Mammary epithelial cell (primary cell): ENCODE measurements at regions not wholly inside any gene's neighbourhood (a gene's known extent, or its start where the extent isn't known, plus 50 kb on each side); places are given as distances from the start of the nearest gene placed in this dataset.

Experiments
- CTCF ChIP-seq, 2 donors: IDR thresholded peaks in 1 of 2; conservative IDR thresholded peaks in 1 of 2; 2 replicates each; pipeline ENCODE4 v1.5.1; 2011 to 2012; ENCODE audit warnings: inconsistent platforms in 2 of 2, low read length in 2 of 2, mild to moderate bottlenecking in 2 of 2, control low read depth in 1 of 2, low read depth in 1 of 2; ENCODE audit not compliant: insufficient read depth in 1 of 2; ENCODE audit errors: extremely low read depth in 1 of 2
- EZH2 ChIP-seq: IDR thresholded peaks from 2 replicates; pipeline ENCODE4 v1.6.1; 2012; ENCODE audit warnings: low read length, inconsistent platforms, borderline replicate concordance

GRCh38 chr9:13361076-13361475 lies 81.6 kb upstream of the MPDZ start:
- TF ChIP-seq CTCF (conservative IDR thresholded peaks at IDR 0.05 in 1 of 2, IDR thresholded peaks at IDR 0.05 in 1 of 2; ENCODE audit: extremely low read depth in 1 of 2, insufficient read depth in 1 of 2, low read depth in 1 of 2, low read length in 2 of 2) = no peak
- no peak for TF ChIP-seq EZH2
